A549 (cell line): ENCODE measurements at regions not wholly inside any gene's neighbourhood (a gene's known extent, or its start where the extent isn't known, plus 50 kb on each side); places are given as distances from the start of the nearest gene placed in this dataset.

ENCODE experiments used
- CTCF ChIP-seq: fragments of >200 bp; sonication (Bioruptor Twin); formaldehyde crosslinking; IDR thresholded peaks from 3 replicates; pipeline ENCODE4 v1.5.1; 2016
- EP300 ChIP-seq, 2 experiments: fragments of >200 bp; sonication (Bioruptor Twin); formaldehyde crosslinking; IDR thresholded peaks; 2 replicates in 1 of 2; 3 replicates in 1 of 2; pipeline ENCODE4 v1.6.1; 2016 to 2017
- JUN ChIP-seq, 2 experiments: fragments of >200 bp; sonication (Bioruptor Twin); formaldehyde crosslinking; IDR thresholded peaks; 2 replicates in 1 of 2; 3 replicates in 1 of 2; pipeline ENCODE4 v1.6.1; 2016 to 2017
- MAFK ChIP-seq: fragments of 450-650 bp; IDR thresholded peaks from 2 replicates; pipeline ENCODE4 v1.6.1; 2014; ENCODE audit not compliant: partially characterized antibody
- RAD21 ChIP-seq, 2 experiments: fragments of >200 bp in 1 of 2; sonication (Bioruptor Twin) in 1 of 2; formaldehyde crosslinking in 1 of 2; IDR thresholded peaks in 1 of 2; conservative IDR thresholded peaks in 1 of 2; 2 replicates in 1 of 2; 3 replicates in 1 of 2; pipeline ENCODE4 v1.6.1; 2012 to 2018; ENCODE audit warnings: inconsistent platforms in 1 of 2

DNA sequence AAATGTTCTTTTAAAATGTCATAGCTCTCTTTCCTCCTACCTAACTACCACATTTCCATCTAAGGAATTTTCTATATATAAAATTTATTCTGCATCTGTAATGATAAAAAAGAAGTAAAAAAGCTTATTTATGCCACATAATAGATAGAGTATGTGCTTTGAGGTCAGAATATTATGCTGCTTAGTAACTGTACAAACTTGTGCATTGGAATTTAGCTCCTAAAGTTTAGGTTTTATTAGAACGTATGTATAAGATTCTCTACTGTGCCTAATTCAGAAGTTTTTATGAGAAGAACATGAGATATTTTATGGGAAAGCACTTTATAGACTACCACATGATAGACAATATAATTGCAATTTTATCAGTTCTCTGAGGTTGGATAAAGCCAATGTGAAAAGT, 384.6 kb downstream of the SLC16A7 start:
- TF ChIP-seq CTCF, result no peak
- no peak for TF ChIP-seq JUN (IDR thresholded peaks at IDR 0.05)
- TF ChIP-seq MAFK, result no peak
- TF ChIP-seq EP300 (IDR thresholded peaks at IDR 0.05), result no peak
- TF ChIP-seq RAD21 (conservative IDR thresholded peaks at IDR 0.05 in 1 of 2, IDR thresholded peaks at IDR 0.05 in 1 of 2), result no peak
